CD4-positive, alpha-beta T cell treated with Interferon gamma for 1 hour (primary cell): ENCODE measurements at regions not wholly inside any gene's neighbourhood (a gene's known extent, or its start where the extent isn't known, plus 50 kb on each side); places are given as distances from the start of the nearest gene placed in this dataset.

Experiments
- DNase-seq: peaks from one replicate; pipeline ENCODE4 v3.0.0-alpha.2; 2020

GRCh38 chr10:60663850-60664249 lies 114.4 kb upstream of the CDK1 start:
- no peak for DNase-seq

GRCh38 chr10:60662917-60663614 lies 115.2 kb upstream of the CDK1 start:
- DNase-seq = no peak

GRCh38 chr10:60661637-60662036 lies 116.6 kb upstream of the CDK1 start:
- DNase-seq = no peak

- no peak for DNase-seq
Observed at GRCh38 chr10:60660625-60661024, 117.7 kb upstream of the CDK1 start.

- no peak for DNase-seq
Observed at GRCh38 chr10:60654813-60655464, 123.3 kb upstream of the CDK1 start.

GRCh38 chr10:60652628-60653027 lies 125.7 kb upstream of the CDK1 start:
- no peak for DNase-seq

- DNase-seq = no peak
Observed at GRCh38 chr10:60650378-60650800, 127.9 kb upstream of the CDK1 start.

GRCh38 chr10:60649485-60650377 lies 128.5 kb upstream of the CDK1 start:
- no peak for DNase-seq

- no peak for DNase-seq
Observed at GRCh38 chr10:60648761-60649160, 129.5 kb upstream of the CDK1 start.

GRCh38 chr10:60646966-60647796 lies 131.1 kb upstream of the CDK1 start:
- DNase-seq = no peak

- no peak for DNase-seq
Observed at GRCh38 chr10:60645980-60646379, 132.3 kb upstream of the CDK1 start.

- DNase-seq = no peak
Observed at GRCh38 chr10:60644436-60645130, 133.7 kb upstream of the CDK1 start.

GRCh38 chr10:60643874-60644273 lies 134.4 kb upstream of the CDK1 start:
- no peak for DNase-seq

GRCh38 chr10:60629332-60629731 lies 148.9 kb upstream of the CDK1 start:
- DNase-seq = no peak

- no peak for DNase-seq
Observed at GRCh38 chr10:60627778-60628748, 150.2 kb upstream of the CDK1 start.

- no peak for DNase-seq
Observed at GRCh38 chr10:60626037-60626436, 152.2 kb upstream of the CDK1 start.

GRCh38 chr10:60623627-60624026 lies 154.7 kb upstream of the CDK1 start:
- DNase-seq = no peak

GRCh38 chr10:60621018-60621417 lies 157.3 kb upstream of the CDK1 start:
- DNase-seq = no peak

GRCh38 chr10:60618861-60619260 lies 159.4 kb upstream of the CDK1 start:
- DNase-seq = no peak

GRCh38 chr10:60615541-60615940 lies 162.7 kb upstream of the CDK1 start:
- no peak for DNase-seq

- DNase-seq = no peak
Observed at GRCh38 chr10:60614363-60614762, 163.9 kb upstream of the CDK1 start.
